Activated naive CD4-positive, alpha-beta T cell treated with anti-CD3 and anti-CD28 coated beads, Interleukin-2, amount 10 ng/mL, durations not matched to agents 7 days and 5 days (primary cell): ENCODE measurements at regions not wholly inside any gene's neighbourhood (a gene's known extent, or its start where the extent isn't known, plus 50 kb on each side); places are given as distances from the start of the nearest gene placed in this dataset.

Experiments
- CTCF ChIA-PET: fragments of 350-600 bp; sonication (Branson Sonifier 250); formaldehyde crosslinking; loops from one replicate; lab custom pipeline; 2021; ENCODE audit warnings: antibody characterized with exemption; lab: Charles Lee
- DNase-seq: peaks from one replicate; pipeline ENCODE4 v3.0.0-alpha.2; 2020
- H3K27ac Mint-ChIP-seq: one replicate; pipeline ENCODE4 v1.8.0; 2021; ENCODE audit warnings: mild to moderate bottlenecking, moderate library complexity, mixed read lengths
- H3K27me3 Mint-ChIP-seq: one replicate; pipeline ENCODE4 v1.8.0; 2021; ENCODE audit warnings: mild to moderate bottlenecking, mixed read lengths
- H3K36me3 Mint-ChIP-seq: one replicate; pipeline ENCODE4 v1.8.0; 2021; ENCODE audit warnings: mixed read lengths
- H3K4me1 Mint-ChIP-seq: one replicate; pipeline ENCODE4 v1.8.0; 2021; ENCODE audit warnings: mixed read lengths
- H3K4me3 Mint-ChIP-seq: one replicate; pipeline ENCODE4 v1.8.0; 2021; ENCODE audit warnings: mild to moderate bottlenecking, moderate library complexity, mixed read lengths
- H3K9me3 Mint-ChIP-seq: one replicate; pipeline ENCODE4 v1.8.0; 2021; ENCODE audit warnings: mixed read lengths

- CTCF ChIA-PET, result no interaction called here
- Mint-ChIP-seq H3K4me1 (peaks cover 33% of the 10 kb centered on the region), H3K4me3 (no peak overlapping the region), H3K9me3 (no peaks in the 10 kb centered on the region), H3K36me3 (no peaks in the 10 kb centered on the region), H3K27ac (no peak overlapping the region), H3K27me3 (peaks cover 8% of the 10 kb centered on the region)
- no peak for DNase-seq
Observed at GRCh38 chr9:71632776-71633175, 135.5 kb downstream of the CEMIP2 start.

DNA sequence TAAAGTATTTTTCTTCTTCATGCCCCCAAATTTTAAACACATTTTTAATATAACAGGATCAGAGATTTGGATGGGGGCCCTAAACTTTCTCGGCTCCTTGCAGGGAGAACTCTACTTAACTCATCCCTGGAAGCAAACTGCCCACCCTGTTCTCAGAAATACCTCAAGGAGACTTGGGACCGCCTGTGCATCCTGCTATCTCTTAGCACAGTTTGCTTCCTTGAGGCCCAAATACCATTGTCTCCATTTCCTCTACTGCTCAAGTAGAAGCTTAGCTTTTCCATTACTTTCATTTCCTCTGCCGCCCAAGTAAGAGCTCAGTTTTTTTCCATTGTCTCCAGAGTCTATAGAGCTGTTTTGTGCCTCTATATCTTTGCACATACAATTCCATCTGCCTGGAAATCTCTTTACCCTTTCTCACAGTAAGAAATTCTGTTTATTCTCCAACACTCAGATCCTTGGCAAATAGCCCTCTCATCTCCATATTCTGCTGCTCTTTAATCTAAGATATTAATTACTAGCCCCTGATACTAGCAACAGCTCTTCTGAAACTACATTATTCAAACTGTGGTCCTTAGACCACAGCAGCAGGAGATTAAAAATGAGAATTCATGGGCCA is 137.8 kb downstream of the CEMIP2 start:
- H3K4me3 Mint-ChIP-seq, result no peak overlapping the region
- no peak overlapping the region for H3K27ac Mint-ChIP-seq
- peaks cover 19% of the 10 kb centered on the region for H3K27me3 Mint-ChIP-seq
- H3K36me3 Mint-ChIP-seq, result no peaks in the 10 kb centered on the region
- CTCF ChIA-PET, result interaction anchor here (0.9 to 2.7 kb wide), 2 partner anchors 9 to 139 kb away, joined by 3 to 10 read pairs; no protein-coding TSS in a partner anchor
- H3K4me1 Mint-ChIP-seq, result peaks cover 24% of the 10 kb centered on the region
- H3K9me3 Mint-ChIP-seq, result no peaks in the 10 kb centered on the region
- DNase-seq, result no peak

DNA sequence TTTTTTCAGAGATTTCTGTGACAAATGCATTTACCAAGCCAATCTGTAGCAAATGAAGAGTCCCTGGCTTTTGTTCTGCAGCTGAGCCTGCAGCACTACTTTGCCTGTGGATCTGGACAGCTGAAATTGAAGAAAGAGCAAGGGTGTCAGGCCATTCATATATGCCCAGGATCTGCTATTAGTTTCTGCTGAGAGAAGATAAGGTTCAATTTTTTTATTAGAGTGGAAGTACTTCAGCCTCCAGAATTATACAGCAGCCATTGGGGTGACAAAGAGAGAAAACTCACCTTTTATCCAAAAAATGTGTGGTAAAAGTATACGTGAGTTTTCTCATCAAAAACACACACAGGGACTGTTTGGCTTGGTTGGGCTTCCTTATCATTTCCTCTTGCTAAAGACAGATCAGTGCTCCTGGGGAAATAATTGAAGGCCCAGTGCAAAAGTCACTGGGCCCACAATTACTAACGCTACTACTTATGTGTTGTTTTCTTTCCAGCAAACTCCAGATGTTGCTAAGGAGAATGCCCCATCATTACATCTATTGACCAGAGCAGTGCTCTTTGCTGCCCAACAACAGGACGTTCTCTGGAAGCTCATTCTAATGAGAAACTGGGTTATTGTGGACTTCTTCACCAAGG is 138.6 kb downstream of the CEMIP2 start:
- Mint-ChIP-seq H3K9me3 (no peaks in the 10 kb centered on the region), H3K4me3 (no peak overlapping the region), H3K27ac (no peak overlapping the region), H3K27me3 (peaks cover 20% of the 10 kb centered on the region), H3K4me1 (peaks cover 24% of the 10 kb centered on the region), H3K36me3 (no peaks in the 10 kb centered on the region)
- no peak for DNase-seq
- CTCF ChIA-PET, result interaction anchor here (0.7 to 3.0 kb wide), 13 partner anchors 12 to 395 kb away, joined by 3 to 19 read pairs (median 5); no protein-coding TSS in a partner anchor

- peaks cover 26% of the 10 kb centered on the region for H3K27me3 Mint-ChIP-seq
- no peak for DNase-seq
- no peak overlapping the region for H3K4me3 Mint-ChIP-seq
- CTCF ChIA-PET, result interaction anchor here (0.6 to 3.0 kb wide), 17 partner anchors 10 to 396 kb away, joined by 3 to 19 read pairs (median 5); no protein-coding TSS in a partner anchor
- peaks cover 24% of the 10 kb centered on the region for H3K4me1 Mint-ChIP-seq
- no peak overlapping the region for H3K27ac Mint-ChIP-seq
- no peaks in the 10 kb centered on the region for H3K36me3 Mint-ChIP-seq
- H3K9me3 Mint-ChIP-seq, result no peaks in the 10 kb centered on the region
Observed at GRCh38 chr9:71628247-71628646, 140.1 kb downstream of the CEMIP2 start.

- H3K4me1 Mint-ChIP-seq, result peaks cover 24% of the 10 kb centered on the region
- no peaks in the 10 kb centered on the region for H3K36me3 Mint-ChIP-seq
Observed at GRCh38 chr9:71627537-71627936, 140.8 kb downstream of the CEMIP2 start.

DNA sequence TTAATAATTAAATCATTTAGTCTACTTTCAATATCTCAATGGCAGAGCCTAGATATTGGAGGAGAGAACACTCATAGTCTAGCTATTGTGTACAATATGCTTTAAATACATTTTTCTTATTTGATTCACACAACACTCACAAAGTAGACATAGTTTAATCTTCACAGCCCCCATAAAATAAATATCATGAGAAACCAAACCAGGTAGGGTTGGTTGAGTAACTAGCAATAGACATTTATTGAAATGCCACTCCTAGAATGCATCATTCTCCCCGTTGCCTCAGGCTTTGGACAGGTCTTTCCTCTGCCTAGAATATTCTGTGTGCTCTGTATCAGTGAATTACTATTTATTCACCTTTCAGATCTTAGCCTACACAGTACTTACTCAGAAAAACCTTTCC is 141.9 kb downstream of the CEMIP2 start:
- Mint-ChIP-seq H3K4me3 (no peak overlapping the region), H3K27me3 (peaks cover 24% of the 10 kb centered on the region), H3K4me1 (peaks cover 19% of the 10 kb centered on the region), H3K36me3 (no peaks in the 10 kb centered on the region), H3K27ac (no peak overlapping the region), H3K9me3 (no peaks in the 10 kb centered on the region)
- CTCF ChIA-PET, result no interaction called here
- no peak for DNase-seq

More at GRCh38 chr9:71627537-71627936, 140.8 kb downstream of the CEMIP2 start:
- CTCF ChIA-PET, result interaction anchor here (1.1 to 3.0 kb wide), 13 partner anchors 10 to 397 kb away, joined by 3 to 19 read pairs (median 6); no protein-coding TSS in a partner anchor
- Mint-ChIP-seq H3K27ac (peak overlapping the region; percentile 36), H3K9me3 (no peaks in the 10 kb centered on the region), H3K27me3 (peaks cover 22% of the 10 kb centered on the region), H3K4me3 (no peak overlapping the region)
- DNase-seq, result no peak

DNA sequence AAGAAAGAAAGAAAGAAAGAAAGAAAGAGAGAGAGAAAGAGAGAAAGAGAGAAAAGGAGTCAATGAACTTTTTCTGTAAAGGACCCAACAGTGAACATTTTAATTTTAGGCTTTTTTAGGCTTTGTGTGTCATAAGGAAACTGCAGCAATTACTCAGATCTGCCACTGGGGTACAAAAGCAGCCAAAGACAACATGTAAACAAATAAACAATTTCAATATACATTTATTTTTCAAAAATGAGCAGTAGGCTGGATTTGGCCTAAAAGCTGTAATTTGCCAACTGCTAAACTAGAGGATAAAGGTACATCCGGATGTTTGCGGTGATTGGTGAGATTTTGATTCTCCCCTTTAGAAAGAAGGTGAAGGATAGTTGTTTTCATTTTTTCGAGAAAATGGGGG is 143.6 kb downstream of the CEMIP2 start:
- DNase-seq, result no peak
- Mint-ChIP-seq H3K4me1 (peaks cover 4% of the 10 kb centered on the region), H3K4me3 (no peak overlapping the region), H3K27ac (no peak overlapping the region), H3K9me3 (no peaks in the 10 kb centered on the region), H3K36me3 (no peaks in the 10 kb centered on the region), H3K27me3 (peaks cover 32% of the 10 kb centered on the region)
- CTCF ChIA-PET, result no interaction called here

DNA sequence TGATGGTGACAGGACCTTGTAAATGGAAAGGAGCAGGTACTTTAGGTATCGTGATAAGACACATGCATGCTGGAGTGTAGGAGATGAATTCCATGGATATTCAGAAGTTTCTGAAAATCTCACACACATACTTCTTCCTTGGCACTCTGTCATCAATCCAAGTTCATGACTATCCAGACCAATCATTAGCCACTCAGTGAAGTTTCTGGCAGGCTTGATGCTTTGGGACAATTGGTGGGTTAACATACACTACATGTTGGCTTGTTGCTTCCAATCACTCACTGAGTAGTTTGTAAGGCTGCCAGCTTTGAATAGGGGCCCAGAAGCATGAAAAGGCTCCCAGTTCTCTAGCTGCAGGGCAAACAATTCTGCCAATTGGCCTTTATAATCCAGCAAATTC is 147.6 kb downstream of the CEMIP2 start:
- no peaks in the 10 kb centered on the region for H3K4me1 Mint-ChIP-seq
- no peaks in the 10 kb centered on the region for H3K36me3 Mint-ChIP-seq
- H3K4me3 Mint-ChIP-seq, result no peak overlapping the region
- H3K9me3 Mint-ChIP-seq, result peaks cover 6% of the 10 kb centered on the region
- H3K27me3 Mint-ChIP-seq, result peaks cover 18% of the 10 kb centered on the region
- CTCF ChIA-PET, result no interaction called here
- no peak overlapping the region for H3K27ac Mint-ChIP-seq
- DNase-seq, result no peak

DNA sequence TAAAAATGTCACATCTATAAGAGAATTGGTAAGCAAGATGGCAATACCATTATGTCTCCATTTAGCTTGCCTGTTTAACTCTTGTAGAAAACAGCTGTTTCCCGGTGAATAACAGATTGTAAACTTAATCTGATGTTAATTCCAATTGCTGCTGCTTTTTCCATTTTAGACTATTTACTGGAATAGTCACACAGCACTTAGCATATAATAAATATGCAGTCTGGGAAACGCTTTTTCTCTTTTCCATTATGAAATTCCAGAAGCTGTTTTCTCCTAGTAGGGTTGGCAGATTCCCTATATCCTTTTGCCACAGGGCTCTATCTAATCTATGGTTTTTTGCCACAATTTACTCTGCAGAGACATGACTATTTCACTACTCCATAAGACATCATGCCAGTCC is 148.0 kb downstream of the CEMIP2 start:
- H3K4me3 Mint-ChIP-seq, result no peak overlapping the region
- H3K4me1 Mint-ChIP-seq, result no peaks in the 10 kb centered on the region
- peaks cover 18% of the 10 kb centered on the region for H3K27me3 Mint-ChIP-seq
- H3K36me3 Mint-ChIP-seq, result no peaks in the 10 kb centered on the region
- H3K9me3 Mint-ChIP-seq, result peaks cover 6% of the 10 kb centered on the region
- CTCF ChIA-PET, result no interaction called here
- no peak for DNase-seq
- no peak overlapping the region for H3K27ac Mint-ChIP-seq

DNA sequence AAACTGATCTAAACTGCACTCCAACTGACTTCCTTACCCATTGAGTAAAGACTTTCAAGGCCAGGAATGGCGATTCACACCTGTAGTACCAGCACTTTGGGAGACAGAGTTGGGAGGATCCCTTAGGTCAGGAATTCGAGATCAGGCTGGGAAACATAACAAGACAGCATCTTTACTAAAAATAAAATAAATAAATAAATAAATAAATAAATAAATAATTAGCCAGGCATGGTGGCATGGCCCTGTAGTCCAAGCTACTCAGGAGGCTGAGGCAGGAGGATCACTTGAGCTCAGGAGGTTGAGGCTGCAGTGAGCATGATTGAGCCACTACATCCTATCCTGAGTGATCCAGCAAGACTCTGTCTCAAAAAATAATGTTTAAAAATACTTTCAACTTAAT is 148.4 kb downstream of the CEMIP2 start:
- DNase-seq, result no peak
- Mint-ChIP-seq H3K4me3 (no peak overlapping the region), H3K9me3 (peaks cover 6% of the 10 kb centered on the region), H3K36me3 (no peaks in the 10 kb centered on the region), H3K27ac (no peak overlapping the region), H3K4me1 (no peaks in the 10 kb centered on the region), H3K27me3 (peaks cover 18% of the 10 kb centered on the region)
- CTCF ChIA-PET, result interaction anchor here (1.5 kb wide), 1 partner anchor 15 kb away, joined by 5 read pairs; no protein-coding TSS in a partner anchor

DNA sequence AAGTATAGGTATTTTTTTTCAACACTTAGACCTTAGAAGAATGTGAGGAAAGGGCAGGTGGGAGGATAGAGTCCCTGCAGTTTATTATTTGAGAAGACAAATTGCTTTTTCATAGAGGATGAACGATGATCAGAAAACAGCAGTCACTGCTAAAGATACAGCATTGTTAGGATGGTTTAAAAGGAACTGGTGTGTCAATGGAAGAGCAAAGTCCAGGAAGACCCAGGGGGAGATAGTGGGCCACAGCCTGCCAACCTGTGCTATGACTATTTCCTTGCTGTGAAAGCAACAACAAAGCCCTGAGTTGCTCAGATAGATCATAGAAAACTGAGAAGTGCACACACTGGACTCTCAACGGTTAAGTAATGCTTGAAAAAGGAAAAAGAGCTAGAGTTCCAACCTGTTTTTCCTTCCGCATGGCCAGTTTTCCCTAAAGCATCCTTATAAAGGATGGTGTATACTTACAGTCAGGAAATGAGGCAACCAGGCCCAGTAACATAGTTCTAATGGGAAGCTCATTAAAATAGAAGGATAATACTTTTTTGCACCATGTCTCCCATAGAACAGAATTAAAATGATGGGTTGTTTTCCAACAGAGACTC is 153.8 kb downstream of the CEMIP2 start:
- DNase-seq, result no peak
- H3K27ac Mint-ChIP-seq, result no peak overlapping the region
- H3K4me1 Mint-ChIP-seq, result no peaks in the 10 kb centered on the region
- no peaks in the 10 kb centered on the region for H3K36me3 Mint-ChIP-seq
- H3K27me3 Mint-ChIP-seq, result no peaks in the 10 kb centered on the region
- H3K9me3 Mint-ChIP-seq, result peaks cover 9% of the 10 kb centered on the region
- no peak overlapping the region for H3K4me3 Mint-ChIP-seq
- CTCF ChIA-PET, result interaction anchor here (0.6 to 2.0 kb wide), 5 partner anchors 10 to 330 kb away, joined by 3 to 11 read pairs (median 4); no protein-coding TSS in a partner anchor

DNA sequence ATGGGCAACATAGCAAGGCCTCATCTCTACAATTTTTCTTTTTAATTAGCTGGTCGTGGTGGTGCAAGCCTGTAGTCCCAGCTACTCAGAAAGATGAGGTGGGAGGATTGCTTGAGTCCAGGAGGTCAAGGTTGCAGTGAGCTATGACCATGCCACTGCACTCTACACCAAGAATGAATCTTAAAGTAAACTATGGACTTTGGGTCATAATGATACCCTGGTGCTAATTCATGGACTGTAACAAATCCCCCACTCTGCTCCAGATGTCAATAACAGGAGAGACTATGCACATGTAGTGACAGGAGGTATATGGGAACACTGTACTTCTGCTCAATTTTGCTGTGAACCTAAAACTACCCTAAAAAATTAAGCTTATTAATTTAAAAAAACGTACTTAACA is 155.4 kb downstream of the CEMIP2 start:
- no peaks in the 10 kb centered on the region for H3K36me3 Mint-ChIP-seq
- DNase-seq, result no peak
- H3K4me3 Mint-ChIP-seq, result no peak overlapping the region
- no peaks in the 10 kb centered on the region for H3K4me1 Mint-ChIP-seq
- peaks cover 6% of the 10 kb centered on the region for H3K27me3 Mint-ChIP-seq
- CTCF ChIA-PET, result interaction anchor here (1.8 kb wide), 1 partner anchor 15 kb away, joined by 6 read pairs; no protein-coding TSS in a partner anchor
- peaks cover 8% of the 10 kb centered on the region for H3K9me3 Mint-ChIP-seq
- H3K27ac Mint-ChIP-seq, result no peak overlapping the region

- no peak for DNase-seq
- Mint-ChIP-seq H3K27ac (no peak overlapping the region), H3K9me3 (peaks cover 3% of the 10 kb centered on the region), H3K27me3 (peaks cover 6% of the 10 kb centered on the region), H3K4me3 (no peak overlapping the region), H3K36me3 (no peaks in the 10 kb centered on the region), H3K4me1 (no peaks in the 10 kb centered on the region)
- CTCF ChIA-PET, result interaction anchor here (0.6 kb wide), 1 partner anchor 163 kb away, joined by 5 read pairs; no protein-coding TSS in a partner anchor
Observed at GRCh38 chr9:71609448-71609830, 158.9 kb downstream of the CEMIP2 start.

DNA sequence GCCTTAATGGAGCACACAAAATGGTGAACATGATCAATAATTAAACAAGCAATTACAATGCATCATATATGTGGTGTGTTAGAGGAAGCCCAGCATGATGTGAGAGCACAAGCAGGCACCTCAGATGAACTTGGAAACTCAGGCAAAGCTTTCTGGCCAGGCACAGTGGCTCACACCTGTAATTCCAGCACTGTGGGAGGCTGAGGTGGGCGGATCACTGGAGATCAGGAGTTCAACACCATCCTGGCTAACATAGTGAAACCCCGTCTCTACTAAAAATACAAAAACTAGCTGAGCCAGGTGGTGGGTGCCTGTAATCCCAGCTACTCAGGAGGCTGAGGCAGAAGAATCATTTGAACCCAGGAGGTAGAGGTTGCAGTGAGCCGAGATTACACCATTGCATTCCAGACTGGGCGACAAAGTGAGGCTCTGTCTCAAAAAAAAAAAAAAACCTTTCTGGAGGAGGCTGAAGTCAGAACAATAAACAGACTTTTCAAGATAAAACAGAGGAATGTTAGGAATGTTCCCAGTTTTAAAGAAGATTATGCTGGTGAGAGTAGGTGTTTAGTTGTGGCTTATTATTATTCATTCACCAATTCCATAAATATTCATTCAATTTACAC is 159.4 kb downstream of the CEMIP2 start:
- CTCF ChIA-PET, result interaction anchor here (0.6 to 2.7 kb wide), 2 partner anchors 160 to 163 kb away, joined by 5 to 6 read pairs; no protein-coding TSS in a partner anchor
- H3K4me1 Mint-ChIP-seq, result no peaks in the 10 kb centered on the region
- H3K27me3 Mint-ChIP-seq, result peaks cover 6% of the 10 kb centered on the region
- H3K36me3 Mint-ChIP-seq, result no peaks in the 10 kb centered on the region
- no peak overlapping the region for H3K27ac Mint-ChIP-seq
- no peak overlapping the region for H3K4me3 Mint-ChIP-seq
- no peak for DNase-seq
- peaks cover 3% of the 10 kb centered on the region for H3K9me3 Mint-ChIP-seq
